PC-9 (cell line): ENCODE measurements at regions not wholly inside any gene's neighbourhood (a gene's known extent, or its start where the extent isn't known, plus 50 kb on each side); places are given as distances from the start of the nearest gene placed in this dataset.

Source experiments
- BruUV-seq: library from RNA; stranded (reverse); fragments of 400-500 nt; replicated peaks from 2 replicates; lab custom pipeline; 2021; lab: Mats Ljungman, UMichigan
- CTCF ChIA-PET: fragments of 300-600 bp; sonication (Branson Sonifier 250); formaldehyde crosslinking; loops from one replicate; lab custom pipeline; 2022; ENCODE audit warnings: antibody characterized with exemption; lab: Charles Lee
- POLR2A ChIA-PET: fragments of 300-600 bp; sonication (Branson Sonifier 250); formaldehyde crosslinking; loops from one replicate; lab custom pipeline; 2022; ENCODE audit warnings: antibody characterized with exemption; ENCODE audit not compliant: unreplicated experiment; lab: Charles Lee
- DNase-seq, 2 experiments: peaks; one replicate each; pipeline versions ENCODE4 v3.0.0 to v3.0.0-alpha.2; 2015 to 2022; ENCODE audit warnings: mixed read lengths in 1 of 2
- H2AFZ ChIP-seq: fragments of 200-600 bp; sonication (generic); 2 replicates; pipeline ENCODE4 v1.8.1; 2017; ENCODE audit warnings: antibody characterized with exemption
- H3F3A ChIP-seq: fragments of 200-600 bp; sonication (generic); 2 replicates; pipeline ENCODE4 v1.8.1; 2017; ENCODE audit warnings: antibody characterized with exemption, mild to moderate bottlenecking, low read depth; ENCODE audit not compliant: insufficient read depth
- H3K27ac ChIP-seq: fragments of 200-600 bp; sonication (generic); 2 replicates; pipeline ENCODE4 v1.6.1; 2016; ENCODE audit warnings: mixed run types
- H3K27me3 ChIP-seq: fragments of 200-600 bp; sonication (generic); 2 replicates; pipeline ENCODE4 v1.6.1; 2016; ENCODE audit warnings: low read depth, mixed run types; ENCODE audit not compliant: insufficient read depth
- H3K36me3 ChIP-seq: fragments of 200-600 bp; sonication (generic); 2 replicates; pipeline ENCODE4 v1.6.1; 2016; ENCODE audit warnings: low read depth, mixed run types
- H3K4me1 ChIP-seq: fragments of 200-600 bp; sonication (generic); replicated peaks from 2 replicates; pipeline ENCODE4 v1.6.1; 2016; ENCODE audit warnings: mixed run types; ENCODE audit not compliant: insufficient read depth
- H3K4me2 ChIP-seq: fragments of 200-600 bp; sonication (generic); 2 replicates; pipeline ENCODE4 v1.6.1; 2017; ENCODE audit warnings: mixed run types
- H3K4me3 ChIP-seq: fragments of 200-600 bp; sonication (generic); 2 replicates; pipeline ENCODE4 v1.6.1; 2016; ENCODE audit warnings: mixed run types
- H3K79me2 ChIP-seq: fragments of 200-600 bp; sonication (generic); 2 replicates; pipeline ENCODE4 v1.6.1; 2017; ENCODE audit warnings: low read depth, mixed run types
- H3K9me2 ChIP-seq: fragments of 200-600 bp; sonication (generic); 2 replicates; pipeline ENCODE4 v1.8.1; 2017; ENCODE audit warnings: mild to moderate bottlenecking; ENCODE audit not compliant: insufficient read depth
- H3K9me3 ChIP-seq: fragments of 200-600 bp; sonication (generic); 2 replicates; pipeline ENCODE4 v1.8.1; 2016; ENCODE audit warnings: low read depth; ENCODE audit not compliant: insufficient read depth
- H4K20me1 ChIP-seq: fragments of 200-600 bp; sonication (generic); 2 replicates; pipeline ENCODE4 v1.8.1; 2017; ENCODE audit not compliant: insufficient read depth
- CTCF ChIP-seq: fragments of 200-600 bp; sonication (generic); conservative IDR thresholded peaks from 2 replicates; pipeline ENCODE4 v1.6.1; 2017; ENCODE audit warnings: mixed run types, antibody characterized with exemption, mild to moderate bottlenecking, moderate library complexity
- EZH2 ChIP-seq: fragments of 200-600 bp; sonication (generic); IDR thresholded peaks from 2 replicates; pipeline ENCODE4 v1.8.0; 2017; ENCODE audit warnings: antibody characterized with exemption, low read depth
- intact Hi-C: fragments of 100-400 bp; cut with micrococcal nuclease; formaldehyde crosslinking; loops from one replicate; pipeline ENCODE4 v1.10.0; 2022; ENCODE audit not compliant: unreplicated experiment

GRCh38 chr5:133807348-133807747, 161.1 kb downstream of the C5orf15 start:
- Histone ChIP-seq H3K27me3 (no peaks in the 10 kb centered on the region), H3K79me2 (no peaks in the 10 kb centered on the region), H3K9me3 (no peaks in the 10 kb centered on the region), H3K4me2 (no peak overlapping the region), H3K4me3 (no peak overlapping the region), H3F3A (no peaks in the 10 kb centered on the region), H3K4me1 (no peaks in the 10 kb centered on the region), H4K20me1 (no peaks in the 10 kb centered on the region), H3K36me3 (no peaks in the 10 kb centered on the region), H3K9me2 (no peaks in the 10 kb centered on the region), H3K27ac (no peak overlapping the region), H2AFZ (no peak overlapping the region)
- no peak for DNase-seq
- intact Hi-C loops = no loop called here
- TF ChIP-seq EZH2 = no peak
- no peak for TF ChIP-seq CTCF
- CTCF ChIA-PET = no interaction called here
- BruUV-seq = no TSS peak
- POLR2A ChIA-PET = no interaction called here

GRCh38 chr5:133806847-133807246, 161.6 kb downstream of the C5orf15 start:
- Histone ChIP-seq H3K9me3 (no peaks in the 10 kb centered on the region), H3F3A (no peaks in the 10 kb centered on the region), H3K79me2 (no peaks in the 10 kb centered on the region), H4K20me1 (no peaks in the 10 kb centered on the region), H2AFZ (no peak overlapping the region), H3K4me3 (no peak overlapping the region), H3K9me2 (no peaks in the 10 kb centered on the region), H3K4me1 (no peaks in the 10 kb centered on the region), H3K4me2 (no peak overlapping the region), H3K27me3 (no peaks in the 10 kb centered on the region), H3K36me3 (no peaks in the 10 kb centered on the region), H3K27ac (no peak overlapping the region)
- TF ChIP-seq EZH2 = no peak
- no peak for TF ChIP-seq CTCF
- no TSS peak for BruUV-seq
- CTCF ChIA-PET = no interaction called here
- intact Hi-C loops = no loop called here
- no peak for DNase-seq
- POLR2A ChIA-PET = no interaction called here

- Histone ChIP-seq H3K27me3 (no peaks in the 10 kb centered on the region), H3K4me1 (peaks cover 3% of the 10 kb centered on the region; the same call in 1 of the 2 replicates), H3K4me3 (no peak overlapping the region), H3K9me2 (no peaks in the 10 kb centered on the region), H3K9me3 (no peaks in the 10 kb centered on the region), H3K27ac (no peak overlapping the region), H4K20me1 (no peaks in the 10 kb centered on the region), H3K4me2 (no peak overlapping the region), H3K79me2 (no peaks in the 10 kb centered on the region), H2AFZ (no peak overlapping the region), H3F3A (no peaks in the 10 kb centered on the region), H3K36me3 (no peaks in the 10 kb centered on the region)
- no peak for DNase-seq
- ChIA-PET POLR2A (no interaction called here), CTCF (no interaction called here)
- intact Hi-C loops = no loop called here
- TF ChIP-seq EZH2 = no peak
- TF ChIP-seq CTCF = no peak
- BruUV-seq = no TSS peak
These were observed 166.3 kb downstream of the C5orf15 start for GRCh38 chr5:133801955-133802751.
